HG03095 (cell line): ENCODE measurements at regions not wholly inside any gene's neighbourhood (a gene's known extent, or its start where the extent isn't known, plus 50 kb on each side); places are given as distances from the start of the nearest gene placed in this dataset.
"Not testable (repeated sequence)": the region's sequence is repeated elsewhere in the genome, so short reads cannot be mapped to it uniquely, and the experiment has no call there.

Experiments used
- ATAC-seq: cut with Tn5 transposase; IDR thresholded peaks from one replicate; pipeline ENCODE4 v1.9.1; 2021; ENCODE audit warnings: moderate library complexity; ENCODE audit not compliant: unreplicated experiment

- no peak for ATAC-seq
Observed at GRCh38 chr4:164177153-164177552, 576.8 kb upstream of the SMIM31 start.

GRCh38 chr4:164177753-164178152 lies 576.2 kb upstream of the SMIM31 start:
- no peak for ATAC-seq

DNA sequence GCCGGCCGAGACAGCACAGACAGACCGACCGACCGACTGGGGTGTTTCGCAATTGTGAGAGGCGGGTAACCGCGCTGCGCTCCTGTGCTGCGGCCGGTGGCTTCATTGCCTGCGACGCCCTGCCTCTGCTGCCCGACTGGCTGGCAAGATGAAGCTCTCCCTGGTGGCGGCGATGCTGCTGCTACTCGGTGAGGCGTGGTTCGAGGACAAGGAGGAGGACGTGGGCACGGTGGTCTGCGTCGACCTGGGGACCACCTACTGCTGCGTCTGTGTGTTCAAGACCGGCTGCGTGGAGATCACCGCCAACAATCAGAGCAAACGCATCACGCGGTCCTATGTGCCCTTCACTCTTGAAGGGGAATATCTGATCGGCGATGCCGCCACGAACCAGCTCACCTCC lies 565.7 kb upstream of the SMIM31 start:
- no peak for ATAC-seq

DNA sequence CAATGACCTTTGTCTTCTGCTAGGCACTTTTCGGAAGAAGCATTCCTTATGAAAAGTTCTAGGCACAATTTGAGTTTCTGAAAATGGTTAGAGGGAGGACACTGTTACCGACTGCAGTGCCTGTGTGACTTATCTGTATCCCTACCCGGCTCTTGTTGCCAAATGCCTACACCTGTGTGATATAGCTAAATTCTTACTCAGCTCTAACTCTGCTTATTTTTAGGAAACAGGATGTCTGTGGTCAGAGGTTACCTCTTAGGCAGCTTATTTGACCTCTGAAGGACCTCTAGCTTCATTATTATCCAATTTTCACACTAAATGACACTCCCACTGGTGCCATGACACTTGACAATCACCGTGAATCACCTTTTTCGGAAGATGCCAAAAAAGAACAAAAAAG lies 561.1 kb upstream of the SMIM31 start:
- no peak for ATAC-seq

- no peak for ATAC-seq
Observed at GRCh38 chr4:164193676-164194075, 560.3 kb upstream of the SMIM31 start.

- ATAC-seq = no peak
Observed at GRCh38 chr4:164197556-164197955, 556.4 kb upstream of the SMIM31 start.

GRCh38 chr4:164203476-164203875 lies 550.5 kb upstream of the SMIM31 start:
- ATAC-seq = no peak

DNA sequence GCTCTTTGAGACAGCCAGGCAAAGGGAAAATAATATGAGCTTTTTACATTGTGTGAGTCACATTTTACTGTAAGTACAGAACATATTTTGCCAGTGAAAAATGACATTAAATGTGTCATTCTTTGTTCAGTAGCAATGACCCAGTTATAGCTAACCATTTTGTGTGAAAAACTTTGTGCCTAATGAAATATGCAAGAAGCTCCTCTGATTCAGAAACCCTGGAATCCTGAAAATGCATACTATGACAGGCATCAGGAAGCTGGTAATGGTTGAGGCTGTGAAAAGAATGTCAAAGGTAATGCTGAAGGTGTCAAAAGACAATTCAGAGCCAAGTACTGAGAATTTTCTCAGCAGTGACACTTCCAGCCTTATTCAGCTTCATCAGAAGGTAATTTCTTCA lies 549.5 kb upstream of the SMIM31 start:
- ATAC-seq = no peak

- ATAC-seq = no peak
Observed at GRCh38 chr4:164207460-164207859, 546.5 kb upstream of the SMIM31 start.

DNA sequence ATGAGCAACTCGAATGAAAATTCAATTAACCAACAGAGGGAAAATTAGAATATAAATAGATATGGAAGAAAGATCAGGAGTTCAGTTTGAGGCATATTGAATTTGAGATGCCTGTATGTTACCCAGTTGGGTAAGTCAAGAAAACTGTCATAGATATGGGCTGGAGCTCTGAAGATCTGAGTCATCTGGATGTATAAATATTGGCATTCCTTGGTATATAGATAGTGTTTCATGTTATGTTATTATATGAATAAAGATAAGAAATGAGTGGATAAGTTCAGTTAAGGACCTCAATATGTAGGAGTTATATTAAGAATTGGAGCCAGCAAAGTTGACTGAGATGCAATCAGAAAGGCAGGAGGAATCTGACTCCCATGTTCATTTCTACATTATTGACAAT lies 543.6 kb upstream of the SMIM31 start:
- ATAC-seq = no peak

- ATAC-seq = no peak
Observed at GRCh38 chr4:164212134-164212533, 541.8 kb upstream of the SMIM31 start.

- ATAC-seq = no peak
Observed at GRCh38 chr4:164212714-164213113, 541.2 kb upstream of the SMIM31 start.

DNA sequence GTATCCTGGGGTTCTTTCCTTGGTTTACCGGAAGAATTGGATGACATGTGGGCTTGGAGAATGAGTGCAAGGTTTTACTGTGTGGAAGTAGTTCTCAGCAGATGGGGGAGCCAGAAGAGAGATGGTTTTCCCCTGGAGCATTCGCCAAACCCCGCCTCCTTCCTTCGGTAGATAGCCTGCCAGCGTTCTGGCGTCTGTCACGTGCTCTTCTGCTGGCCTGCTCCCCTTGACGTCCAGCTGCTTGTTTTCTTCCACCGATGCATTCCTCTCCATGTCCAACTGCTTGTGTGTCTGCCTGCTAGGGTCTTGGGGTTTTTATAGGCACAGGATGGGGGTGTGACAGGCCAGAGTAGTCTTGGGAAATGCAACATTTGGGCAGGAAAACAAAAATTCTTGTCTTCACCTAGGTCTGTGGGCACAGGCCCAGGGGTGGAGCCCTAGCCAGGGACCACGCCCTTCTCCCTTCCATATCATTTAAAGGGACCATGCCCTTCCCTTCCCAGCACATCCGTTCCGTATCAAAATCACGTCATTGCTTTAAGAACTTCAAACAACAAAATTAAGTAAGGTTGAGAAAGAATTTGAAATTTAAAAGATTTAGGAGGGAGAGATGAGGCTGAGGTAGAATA lies 538.7 kb upstream of the SMIM31 start:
- no peak for ATAC-seq

DNA sequence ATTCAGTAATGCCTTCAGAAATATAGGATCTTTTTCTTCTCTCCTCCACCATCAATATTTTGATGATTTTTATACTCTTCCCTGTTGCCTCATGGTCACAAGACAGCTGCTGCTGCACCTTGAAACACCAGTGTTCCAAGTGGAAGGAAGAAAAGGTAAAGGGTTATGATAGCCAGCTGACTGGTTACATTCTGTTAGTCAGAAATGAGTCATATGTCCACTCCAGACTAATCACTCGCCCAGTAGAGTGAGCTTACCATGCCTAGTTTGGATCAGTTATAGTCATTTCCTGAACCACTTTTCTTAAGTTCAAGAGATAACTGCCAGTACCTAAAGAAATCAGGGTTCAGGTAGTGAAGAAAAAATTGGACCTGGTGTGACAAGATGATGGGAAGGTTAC lies 532.3 kb upstream of the SMIM31 start:
- ATAC-seq = no peak

GRCh38 chr4:164224871-164225270 lies 529.1 kb upstream of the SMIM31 start:
- ATAC-seq = no peak

GRCh38 chr4:164229255-164229654 lies 524.7 kb upstream of the SMIM31 start:
- no peak for ATAC-seq

DNA sequence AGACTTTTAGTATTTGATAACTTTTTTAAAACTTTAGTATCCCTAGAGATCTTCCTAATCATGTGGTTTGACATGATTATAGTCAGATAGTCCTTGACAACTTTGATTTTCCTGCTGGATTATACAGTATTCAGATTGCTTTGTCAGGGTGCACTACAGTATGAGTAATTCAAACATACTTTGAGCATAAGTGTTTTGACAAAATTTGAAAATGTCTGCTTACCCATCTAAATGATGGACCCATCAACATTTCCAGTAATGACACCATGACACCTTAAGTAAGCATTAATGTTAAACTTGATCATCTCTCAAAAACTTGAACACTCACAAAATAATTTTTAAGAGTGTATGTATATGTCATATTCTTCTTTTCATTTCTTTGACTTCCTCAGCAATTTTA lies 514.5 kb upstream of the SMIM31 start:
- no peak for ATAC-seq

DNA sequence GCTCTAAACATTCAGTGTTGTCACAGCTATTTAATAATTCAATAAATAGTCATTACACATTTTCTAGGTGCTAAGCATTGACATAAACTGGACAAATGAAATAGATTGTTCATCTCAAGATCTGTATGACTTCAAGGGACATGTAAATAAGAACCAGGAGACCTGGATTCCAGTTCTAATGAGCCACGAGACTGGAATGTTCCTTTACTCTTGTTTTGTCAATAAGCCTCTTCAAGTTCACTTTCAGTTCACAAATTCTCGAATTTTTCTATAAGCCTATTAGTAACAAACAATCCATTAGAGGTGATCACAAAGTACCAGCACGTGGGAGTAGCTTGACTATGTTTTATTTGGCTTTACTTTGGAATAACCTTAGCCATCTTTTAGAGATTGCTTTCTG lies 514.0 kb upstream of the SMIM31 start:
- no peak for ATAC-seq

DNA sequence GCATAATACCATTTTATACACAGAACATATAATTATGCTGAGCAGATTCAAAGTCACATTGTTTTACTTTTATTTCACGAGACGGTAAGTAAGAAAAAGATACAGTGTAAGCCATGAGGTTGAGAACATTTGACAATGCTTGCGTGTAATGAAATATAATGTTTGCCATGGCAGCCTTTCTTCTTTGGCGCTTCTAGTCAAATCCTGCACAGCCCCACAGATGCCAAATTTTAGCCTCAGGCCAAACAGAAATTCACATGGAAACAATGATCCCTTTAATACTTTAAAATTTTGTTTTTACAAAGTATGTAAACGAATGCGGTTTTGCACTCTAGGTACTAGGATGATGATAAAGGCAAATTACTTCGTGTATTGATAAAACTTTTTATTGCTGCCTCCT lies 502.7 kb upstream of the SMIM31 start:
- ATAC-seq = no peak

- ATAC-seq = no peak
Observed at GRCh38 chr4:164252286-164252685, 501.6 kb upstream of the SMIM31 start.

DNA sequence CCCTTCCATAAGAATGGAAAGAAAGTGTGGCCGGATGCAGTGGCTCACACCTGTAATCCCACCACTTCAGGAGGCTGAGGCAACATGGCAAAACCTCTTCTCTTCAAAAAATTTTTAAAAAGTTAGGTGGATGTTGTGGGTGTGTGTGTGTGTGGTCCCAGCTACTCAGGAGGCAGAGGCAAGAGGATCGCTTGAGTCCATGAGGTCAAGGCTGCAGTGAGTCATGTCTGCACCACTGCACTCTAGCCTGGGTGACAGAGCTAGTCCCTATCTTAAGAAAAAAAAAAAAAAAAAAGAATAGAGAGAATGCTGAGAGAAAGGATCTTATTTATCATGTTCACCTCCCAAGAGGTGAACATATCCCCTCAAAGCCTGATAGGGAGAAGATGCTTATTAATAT lies 492.1 kb upstream of the SMIM31 start:
- ATAC-seq = no peak

DNA sequence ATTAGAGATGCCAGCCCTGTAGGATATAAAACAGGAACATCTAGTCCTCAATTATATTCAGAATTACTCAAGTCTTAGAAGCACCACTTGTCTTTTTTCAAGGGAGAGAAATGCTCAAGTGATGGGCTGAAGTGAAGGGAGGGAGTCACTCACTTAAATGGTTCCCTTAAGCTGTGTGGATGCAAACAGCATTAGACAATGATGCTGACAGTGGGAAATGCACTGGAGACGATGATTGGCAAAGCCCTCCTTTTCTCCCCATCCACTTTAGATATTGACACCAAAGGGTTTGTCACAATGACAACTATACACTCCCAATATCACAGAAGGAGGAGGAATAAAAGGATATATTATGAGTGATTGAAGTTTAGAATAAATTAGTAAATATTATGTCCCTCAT lies 491.4 kb upstream of the SMIM31 start:
- ATAC-seq = not testable (repeated sequence)

- not testable (repeated sequence) for ATAC-seq
Observed at GRCh38 chr4:164277414-164277813, 476.5 kb upstream of the SMIM31 start.

GRCh38 chr4:164287173-164287572 lies 466.8 kb upstream of the SMIM31 start:
- no peak for ATAC-seq
